ENCODE measurements at regions not wholly inside any gene's neighbourhood (a gene's known extent, or its start where the extent isn't known, plus 50 kb on each side); places are given as distances from the start of the nearest gene placed in this dataset.

DNA sequence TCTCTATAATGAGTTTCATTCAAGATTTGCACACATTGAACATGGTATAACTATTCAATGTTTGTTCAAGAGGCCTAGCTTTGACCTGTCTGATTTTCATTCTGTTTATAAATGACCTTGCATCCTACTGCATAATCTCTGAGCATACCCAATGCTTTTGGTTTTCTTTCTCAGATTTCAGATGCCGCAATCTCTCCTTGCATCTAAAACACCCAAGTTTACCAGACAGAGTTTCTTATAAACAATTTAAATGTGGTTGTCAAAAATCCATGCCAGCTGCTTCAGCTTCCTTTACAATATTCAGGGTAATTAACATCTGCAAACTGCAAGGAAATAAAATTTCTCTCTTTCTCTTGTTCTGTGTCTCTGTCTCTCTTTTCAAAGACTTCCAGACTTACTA, 123.0 kb upstream of the PCDH18 start:
- no peak for DNase-seq
- no peak overlapping the region for H3K4me3 ChIP-seq
- no peaks in the 10 kb centered on the region for H3K27me3 ChIP-seq
- TF ChIP-seq, protein P1, sequence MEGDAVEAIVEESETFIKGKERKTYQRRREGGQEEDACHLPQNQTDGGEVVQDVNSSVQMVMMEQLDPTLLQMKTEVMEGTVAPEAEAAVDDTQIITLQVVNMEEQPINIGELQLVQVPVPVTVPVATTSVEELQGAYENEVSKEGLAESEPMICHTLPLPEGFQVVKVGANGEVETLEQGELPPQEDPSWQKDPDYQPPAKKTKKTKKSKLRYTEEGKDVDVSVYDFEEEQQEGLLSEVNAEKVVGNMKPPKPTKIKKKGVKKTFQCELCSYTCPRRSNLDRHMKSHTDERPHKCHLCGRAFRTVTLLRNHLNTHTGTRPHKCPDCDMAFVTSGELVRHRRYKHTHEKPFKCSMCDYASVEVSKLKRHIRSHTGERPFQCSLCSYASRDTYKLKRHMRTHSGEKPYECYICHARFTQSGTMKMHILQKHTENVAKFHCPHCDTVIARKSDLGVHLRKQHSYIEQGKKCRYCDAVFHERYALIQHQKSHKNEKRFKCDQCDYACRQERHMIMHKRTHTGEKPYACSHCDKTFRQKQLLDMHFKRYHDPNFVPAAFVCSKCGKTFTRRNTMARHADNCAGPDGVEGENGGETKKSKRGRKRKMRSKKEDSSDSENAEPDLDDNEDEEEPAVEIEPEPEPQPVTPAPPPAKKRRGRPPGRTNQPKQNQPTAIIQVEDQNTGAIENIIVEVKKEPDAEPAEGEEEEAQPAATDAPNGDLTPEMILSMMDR (IDR thresholded peaks at IDR 0.05): no peak
- no peak for TF ChIP-seq POLR2A (IDR thresholded peaks at IDR 0.05)
- H3K4me1 ChIP-seq: peaks cover 3% of the 10 kb centered on the region
- intact Hi-C loops (cut with DNase I; ENCODE audit: low total_unique reads): no loop called here
- no peaks in the 10 kb centered on the region for H3K36me3 ChIP-seq (ENCODE audit: low read depth, missing control alignments)
- H3K9me3 ChIP-seq: no peaks in the 10 kb centered on the region
- WGBS, 2 donors: 80 to 86% methylated on average over 1 of the region's 1 CpG
- H3K27ac ChIP-seq: no peak overlapping the region

- DNase-seq: no peak
- Histone ChIP-seq H3K4me3 (no peak overlapping the region), H3K27me3 (no peaks in the 10 kb centered on the region), H3K27ac (no peak overlapping the region), H3K36me3 (ENCODE audit: low read depth, missing control alignments) (no peaks in the 10 kb centered on the region), H3K4me1 (no peaks in the 10 kb centered on the region), H3K9me3 (no peaks in the 10 kb centered on the region)
- WGBS, 2 donors: 93 to 96% methylated on average over 3 of the region's 3 CpGs
- TF ChIP-seq, protein P1 (IDR thresholded peaks at IDR 0.05): no peak
- no peak for TF ChIP-seq POLR2A (IDR thresholded peaks at IDR 0.05)
- intact Hi-C loops (cut with DNase I; ENCODE audit: low total_unique reads): no loop called here
Observed at GRCh38 chr4:137651128-137651527, 118.8 kb upstream of the PCDH18 start.

DNA sequence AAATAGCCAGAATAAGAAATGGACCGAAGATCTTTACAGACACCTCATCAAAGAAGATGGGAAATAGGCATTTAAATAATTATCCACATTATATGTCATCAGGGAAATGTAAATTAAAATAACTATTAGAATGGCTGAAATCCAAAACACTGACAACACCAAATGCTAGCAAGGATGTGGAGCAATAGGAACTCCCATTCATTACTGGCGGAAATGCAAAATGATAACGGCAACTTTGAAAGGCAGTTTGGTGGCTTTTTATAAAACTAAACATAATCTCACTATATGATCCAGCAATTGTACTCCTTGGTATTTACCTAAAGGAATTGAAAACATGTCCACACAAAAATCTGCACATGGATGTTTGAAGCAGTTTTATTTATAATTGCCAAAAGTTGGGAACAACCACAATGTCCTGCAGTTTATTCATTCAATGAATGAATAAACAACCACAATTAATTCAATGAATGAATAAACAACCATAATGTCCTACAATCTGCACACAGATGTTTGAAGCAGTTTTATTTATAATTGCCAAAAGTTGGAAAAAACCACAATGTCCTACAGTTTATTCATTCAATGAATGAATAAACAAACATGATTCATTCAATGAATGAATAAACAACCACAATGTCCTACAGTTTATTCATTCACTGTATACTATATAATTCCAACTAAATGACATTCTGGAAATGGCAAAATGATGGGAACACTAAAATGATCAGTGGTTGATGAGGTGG, 117.6 kb upstream of the PCDH18 start:
- intact Hi-C loops (cut with DNase I; ENCODE audit: low total_unique reads): no loop called here
- Histone ChIP-seq H3K4me1 (no peaks in the 10 kb centered on the region), H3K27me3 (no peaks in the 10 kb centered on the region), H3K27ac (no peak overlapping the region), H3K36me3 (ENCODE audit: low read depth, missing control alignments) (no peaks in the 10 kb centered on the region), H3K4me3 (no peak overlapping the region), H3K9me3 (no peaks in the 10 kb centered on the region)
- TF ChIP-seq POLR2A (IDR thresholded peaks at IDR 0.05): no peak
- TF ChIP-seq, protein P1 (IDR thresholded peaks at IDR 0.05): no peak
- WGBS, 2 donors: 95 to 96% methylated on average over 3 of the region's 3 CpGs
- no peak for DNase-seq

- no peak for DNase-seq
- H3K9me3 ChIP-seq: no peaks in the 10 kb centered on the region
- no peaks in the 10 kb centered on the region for H3K27me3 ChIP-seq
- H3K4me1 ChIP-seq: no peaks in the 10 kb centered on the region
- H3K27ac ChIP-seq: no peak overlapping the region
- no peaks in the 10 kb centered on the region for H3K36me3 ChIP-seq (ENCODE audit: low read depth, missing control alignments)
- 77 to 83% methylated on average over 4 of the region's 4 CpGs for WGBS, 2 donors
- no peak overlapping the region for H3K4me3 ChIP-seq
- TF ChIP-seq, protein P1 (IDR thresholded peaks at IDR 0.05): no peak
- TF ChIP-seq POLR2A (IDR thresholded peaks at IDR 0.05): no peak
- intact Hi-C loops (cut with DNase I; ENCODE audit: low total_unique reads): no loop called here
Observed at GRCh38 chr4:137648531-137648930, 116.2 kb upstream of the PCDH18 start.

GRCh38 chr4:137647375-137647774, 115.1 kb upstream of the PCDH18 start:
- Histone ChIP-seq H3K9me3 (no peaks in the 10 kb centered on the region), H3K27ac (no peak overlapping the region), H3K4me1 (no peaks in the 10 kb centered on the region), H3K27me3 (no peaks in the 10 kb centered on the region), H3K36me3 (ENCODE audit: low read depth, missing control alignments) (no peaks in the 10 kb centered on the region), H3K4me3 (no peak overlapping the region)
- WGBS, 2 donors: 89% methylated on average over 1 of the region's 1 CpG
- TF ChIP-seq, protein P1 (IDR thresholded peaks at IDR 0.05): no peak
- no peak for TF ChIP-seq POLR2A (IDR thresholded peaks at IDR 0.05)
- no peak for DNase-seq
- intact Hi-C loops (cut with DNase I; ENCODE audit: low total_unique reads): no loop called here

All from testis (tissue), 2 donors.